HAP-1 (cell line): ENCODE measurements at regions not wholly inside any gene's neighbourhood (a gene's known extent, or its start where the extent isn't known, plus 50 kb on each side); places are given as distances from the start of the nearest gene placed in this dataset.

ENCODE experiments used
- DNase-seq, 2 experiments: peaks; one replicate each; pipeline ENCODE4 v3.0.0-alpha.2; 2016 to 2020; ENCODE audit warnings: low spot score in 2 of 2
- H3K27me3 ChIP-seq: fragments of 250-450 bp; sonication (Bioruptor Pico); 2 replicates; pipeline ENCODE4 v1.5.1; 2020; ENCODE audit warnings: low read depth, mild to moderate bottlenecking, moderate library complexity
- H3K36me3 ChIP-seq: fragments of 250-450 bp; sonication (Bioruptor Pico); replicated peaks from 2 replicates; pipeline ENCODE4 v1.5.1; 2020; ENCODE audit warnings: mild to moderate bottlenecking
- H3K4me1 ChIP-seq: fragments of 250-450 bp; sonication (Bioruptor Pico); 2 replicates; pipeline ENCODE4 v1.5.1; 2020; ENCODE audit warnings: mild to moderate bottlenecking
- H3K4me3 ChIP-seq: fragments of 250-450 bp; sonication (Bioruptor Pico); 2 replicates; pipeline ENCODE4 v1.5.1; 2020; ENCODE audit warnings: mild to moderate bottlenecking, moderate library complexity
- H3K9me3 ChIP-seq: fragments of 250-450 bp; sonication (Bioruptor Pico); 2 replicates; pipeline ENCODE4 v1.5.1; 2020; ENCODE audit warnings: mild to moderate bottlenecking, moderate library complexity
- in situ Hi-C: fragments of 300-500 bp; cut with MboI; formaldehyde crosslinking; loops from 3 replicates; pipeline ENCODE4 v1.14.3; 2020; ENCODE audit warnings: low sequenced_read_pairs, inconsistent platforms, mixed read lengths

GRCh38 chr6:25017486-25017885 is 81.7 kb upstream of the RIPOR2 start:
- DNase-seq: no peak
- Histone ChIP-seq H3K4me1 (peaks cover 6% of the 10 kb centered on the region; the same call in 1 of the 2 replicates), H3K9me3 (no peaks in the 10 kb centered on the region), H3K36me3 (no peaks in the 10 kb centered on the region), H3K4me3 (no peak overlapping the region), H3K27me3 (no peaks in the 10 kb centered on the region)
- in situ Hi-C loops: no loop called here

DNA sequence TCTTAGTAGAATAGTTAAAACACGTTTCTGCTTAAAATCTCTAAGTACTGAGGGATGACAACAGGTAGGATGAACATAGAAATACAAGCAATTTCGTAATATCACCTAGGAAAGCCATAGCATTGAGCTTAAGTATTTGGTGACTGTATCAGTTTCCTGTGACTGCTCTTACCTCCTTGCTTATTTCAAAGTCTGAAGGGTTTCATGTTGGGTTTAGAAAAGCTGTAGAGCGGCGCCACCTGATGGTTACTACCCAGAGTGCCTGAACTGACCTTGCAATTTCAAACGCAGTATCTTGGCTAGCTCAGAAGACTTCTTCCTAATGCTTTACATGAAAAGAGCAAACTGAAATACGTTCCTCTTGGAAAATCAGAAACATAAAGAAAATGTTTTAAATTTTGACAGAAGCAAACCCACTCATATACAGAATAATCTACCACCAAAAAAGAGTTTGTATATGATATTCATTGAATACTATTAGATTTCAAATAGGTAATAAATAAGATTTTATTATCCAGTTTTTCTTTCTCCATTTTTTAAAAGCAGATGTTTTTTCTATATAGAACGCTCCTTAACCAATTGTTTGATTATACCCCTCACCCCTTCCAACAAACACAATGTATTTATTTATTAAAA is 82.3 kb upstream of the RIPOR2 start:
- H3K36me3 ChIP-seq: no peaks in the 10 kb centered on the region

GRCh38 chr6:25018568-25018954 is 82.8 kb upstream of the RIPOR2 start:
- no peak overlapping the region for H3K4me3 ChIP-seq
- no peak for DNase-seq
- in situ Hi-C loops: no loop called here
- H3K4me1 ChIP-seq: peaks cover 6% of the 10 kb centered on the region; the same call in 1 of the 2 replicates
- no peaks in the 10 kb centered on the region for H3K36me3 ChIP-seq
- H3K9me3 ChIP-seq: no peaks in the 10 kb centered on the region
- no peaks in the 10 kb centered on the region for H3K27me3 ChIP-seq

More for the DNA sequence above, 82.3 kb upstream of the RIPOR2 start:
- no peaks in the 10 kb centered on the region for H3K27me3 ChIP-seq
- H3K4me1 ChIP-seq: peaks cover 6% of the 10 kb centered on the region; the same call in 1 of the 2 replicates
- in situ Hi-C loops: no loop called here
- no peak overlapping the region for H3K4me3 ChIP-seq
- peak in 1 of 2 experiments; percentile 59 for DNase-seq
- H3K9me3 ChIP-seq: no peaks in the 10 kb centered on the region

- Histone ChIP-seq H3K4me3 (no peak overlapping the region), H3K4me1 (peaks cover 3% of the 10 kb centered on the region), H3K27me3 (no peaks in the 10 kb centered on the region), H3K36me3 (no peaks in the 10 kb centered on the region), H3K9me3 (no peaks in the 10 kb centered on the region)
- in situ Hi-C loops: no loop called here
- no peak for DNase-seq
Measured at GRCh38 chr6:25022140-25022553, 86.4 kb upstream of the RIPOR2 start.

DNA sequence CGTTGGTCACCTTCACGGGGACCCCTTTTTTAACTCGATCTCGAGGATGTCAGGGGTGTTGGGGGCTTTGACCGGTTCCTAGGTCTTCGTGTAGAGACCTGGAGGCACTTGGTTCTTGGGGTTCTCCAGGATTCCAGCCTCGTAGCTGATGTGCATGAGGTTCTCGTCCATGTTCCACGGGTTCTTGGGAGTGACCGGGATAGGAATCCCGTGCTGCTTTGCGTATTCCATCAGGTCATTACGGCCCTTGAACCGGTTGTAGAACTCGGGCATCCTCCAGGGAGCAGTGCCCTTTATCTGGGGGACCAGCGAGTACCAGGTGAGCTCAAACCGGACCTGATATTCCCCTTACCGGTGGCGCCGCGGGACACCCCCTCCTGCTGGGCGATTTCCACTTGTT is 88.0 kb upstream of the RIPOR2 start:
- in situ Hi-C loops: no loop called here
- peaks cover 3% of the 10 kb centered on the region for H3K4me1 ChIP-seq
- no peaks in the 10 kb centered on the region for H3K27me3 ChIP-seq
- H3K36me3 ChIP-seq: no peaks in the 10 kb centered on the region
- no peak overlapping the region for H3K4me3 ChIP-seq
- H3K9me3 ChIP-seq: no peaks in the 10 kb centered on the region
- DNase-seq: no peak

DNA sequence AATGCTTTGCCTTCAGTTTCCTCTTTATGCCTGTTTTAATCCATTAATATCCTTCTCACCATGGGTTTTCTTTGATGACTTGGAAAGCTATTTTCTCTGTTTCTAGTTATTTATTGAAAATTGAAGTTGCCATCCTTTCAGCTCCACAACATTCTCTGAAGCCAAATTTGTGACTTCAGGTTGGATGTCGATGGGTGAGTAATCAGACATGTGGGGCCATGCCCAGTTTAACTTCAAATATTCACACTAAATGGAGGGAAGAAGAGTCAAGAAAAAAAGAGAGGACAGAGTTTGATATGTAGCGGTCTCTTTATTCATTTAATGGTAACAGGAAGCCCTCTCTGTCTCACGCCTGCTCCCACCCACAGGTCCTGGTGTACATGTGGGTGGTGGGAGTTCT is 89.1 kb upstream of the RIPOR2 start:
- no peak for DNase-seq
- Histone ChIP-seq H3K9me3 (no peaks in the 10 kb centered on the region), H3K4me3 (no peak overlapping the region), H3K36me3 (no peaks in the 10 kb centered on the region), H3K4me1 (peaks cover 3% of the 10 kb centered on the region), H3K27me3 (no peaks in the 10 kb centered on the region)
- in situ Hi-C loops: no loop called here

GRCh38 chr6:25025248-25025918 is 89.6 kb upstream of the RIPOR2 start:
- Histone ChIP-seq H3K27me3 (no peaks in the 10 kb centered on the region), H3K36me3 (no peaks in the 10 kb centered on the region), H3K9me3 (no peaks in the 10 kb centered on the region), H3K4me3 (no peak overlapping the region), H3K4me1 (peaks cover 3% of the 10 kb centered on the region)
- DNase-seq: no peak
- in situ Hi-C loops: no loop called here

- Histone ChIP-seq H3K9me3 (no peaks in the 10 kb centered on the region), H3K36me3 (no peaks in the 10 kb centered on the region), H3K4me1 (peaks cover 3% of the 10 kb centered on the region), H3K27me3 (no peaks in the 10 kb centered on the region), H3K4me3 (no peak overlapping the region)
- DNase-seq: no peak
- in situ Hi-C loops: no loop called here
Measured at GRCh38 chr6:25025919-25026301, 90.2 kb upstream of the RIPOR2 start.

GRCh38 chr6:25026723-25027122 is 91.0 kb upstream of the RIPOR2 start:
- no peak for DNase-seq
- no peak overlapping the region for H3K4me3 ChIP-seq
- H3K36me3 ChIP-seq: no peaks in the 10 kb centered on the region
- H3K27me3 ChIP-seq: no peaks in the 10 kb centered on the region
- H3K4me1 ChIP-seq: peaks cover 3% of the 10 kb centered on the region
- H3K9me3 ChIP-seq: no peaks in the 10 kb centered on the region
- in situ Hi-C loops: no loop called here

DNA sequence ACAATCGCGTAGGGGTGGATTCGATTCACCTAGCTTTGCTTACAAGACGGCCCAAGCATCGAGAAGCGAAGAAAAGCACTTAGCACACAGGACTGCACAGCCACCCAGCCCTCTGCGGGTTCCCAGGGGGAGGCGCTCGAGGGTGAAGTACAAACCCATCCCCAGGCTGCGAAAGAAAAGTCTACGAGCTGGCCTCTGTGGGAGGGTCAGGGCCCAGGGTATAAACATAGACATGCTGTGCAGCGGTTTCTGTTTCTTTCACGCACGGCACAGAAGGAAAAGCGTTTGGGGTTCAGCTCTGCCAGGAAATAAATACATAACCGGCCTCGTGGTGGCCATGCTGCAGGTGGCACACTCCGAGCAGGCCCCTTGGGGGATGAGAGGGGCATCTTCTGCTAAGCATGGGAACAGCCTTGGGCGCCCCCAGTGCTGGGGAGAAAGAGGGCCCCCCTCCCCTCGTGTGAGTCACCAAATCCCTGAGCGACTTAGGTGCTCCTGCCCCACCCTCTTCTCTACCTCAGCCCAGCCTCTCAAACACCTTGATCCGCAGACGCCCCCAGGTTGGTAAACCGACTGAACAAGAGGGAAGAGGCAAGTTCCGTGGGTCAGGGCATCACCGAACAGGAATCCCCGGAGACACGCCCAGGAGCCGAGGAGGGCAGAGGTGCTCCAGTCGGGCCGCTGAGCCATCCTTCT is 91.6 kb upstream of the RIPOR2 start:
- in situ Hi-C loops: no loop called here
- no peaks in the 10 kb centered on the region for H3K36me3 ChIP-seq
- no peak for DNase-seq
- peaks cover 3% of the 10 kb centered on the region for H3K4me1 ChIP-seq
- H3K9me3 ChIP-seq: no peaks in the 10 kb centered on the region
- no peak overlapping the region for H3K4me3 ChIP-seq
- H3K27me3 ChIP-seq: no peaks in the 10 kb centered on the region

GRCh38 chr6:25028328-25028727 is 92.6 kb upstream of the RIPOR2 start:
- in situ Hi-C loops: no loop called here
- Histone ChIP-seq H3K4me1 (peaks cover 3% of the 10 kb centered on the region), H3K9me3 (no peaks in the 10 kb centered on the region), H3K27me3 (no peaks in the 10 kb centered on the region), H3K4me3 (no peak overlapping the region), H3K36me3 (no peaks in the 10 kb centered on the region)
- DNase-seq: no peak

- no peaks in the 10 kb centered on the region for H3K36me3 ChIP-seq
- no peaks in the 10 kb centered on the region; the same call in 1 of the 2 replicates for H3K4me1 ChIP-seq
- DNase-seq: no peak
- no peaks in the 10 kb centered on the region for H3K9me3 ChIP-seq
- no peaks in the 10 kb centered on the region for H3K27me3 ChIP-seq
- in situ Hi-C loops: no loop called here
- H3K4me3 ChIP-seq: no peak overlapping the region
Measured at GRCh38 chr6:25032934-25033333, 97.2 kb upstream of the RIPOR2 start.

GRCh38 chr6:25034431-25034921 is 98.7 kb upstream of the RIPOR2 start:
- DNase-seq: no peak
- in situ Hi-C loops: no loop called here
- Histone ChIP-seq H3K27me3 (no peaks in the 10 kb centered on the region), H3K4me1 (no peaks in the 10 kb centered on the region; the same call in 1 of the 2 replicates), H3K36me3 (no peaks in the 10 kb centered on the region), H3K4me3 (no peak overlapping the region), H3K9me3 (no peaks in the 10 kb centered on the region)

GRCh38 chr6:25035174-25035511 is 99.4 kb upstream of the RIPOR2 start:
- Histone ChIP-seq H3K27me3 (no peaks in the 10 kb centered on the region), H3K4me1 (no peaks in the 10 kb centered on the region; the same call in 1 of the 2 replicates), H3K4me3 (no peak overlapping the region), H3K9me3 (no peaks in the 10 kb centered on the region), H3K36me3 (no peaks in the 10 kb centered on the region)
- no peak for DNase-seq
- in situ Hi-C loops: no loop called here
